ENCODE measurements at regions not wholly inside any gene's neighbourhood (a gene's known extent, or its start where the extent isn't known, plus 50 kb on each side); places are given as distances from the start of the nearest gene placed in this dataset.

GRCh38 chr5:119808024-119808423, 178.7 kb downstream of the FAM170A start:
- DNase-seq (ENCODE audit: extremely low read depth in 1 of 4, low spot score in 3 of 4): no peak
- WGBS (ENCODE audit: insufficient coverage, low coverage, missing lambda C conversion rate): 8% methylated on average over 2 of the region's 2 CpGs
- no peaks in the 10 kb centered on the region for H3K9me1 ChIP-seq (ENCODE audit: control insufficient read depth, insufficient read depth, low read length)
- H3K4me3 ChIP-seq: no peak overlapping the region
- no peak for TF ChIP-seq ZNF592 (IDR thresholded peaks at IDR 0.05)
- no peak for TF ChIP-seq UBTF (IDR thresholded peaks at IDR 0.05; ENCODE audit: borderline replicate concordance in 1 of 2, low read depth in 2 of 2, low read length in 2 of 2)
- TF ChIP-seq ZNF197 (CRISPR knock-in tag; IDR thresholded peaks at IDR 0.05; ENCODE audit: low read depth): no peak
- no peak for TF ChIP-seq IRF2 (CRISPR knock-in tag; IDR thresholded peaks at IDR 0.05)
- no peak for TF ChIP-seq ZC3H11A (IDR thresholded peaks at IDR 0.05; ENCODE audit: low read depth, low read length)
- no peak for TF ChIP-seq MAFG (tag; conservative IDR thresholded peaks at IDR 0.05)
- TF ChIP-seq EZH2 (IDR thresholded peaks at IDR 0.05; ENCODE audit: borderline replicate concordance, low read depth, low read length): no peak
- TF ChIP-seq TAF1 (IDR thresholded peaks at IDR 0.05; ENCODE audit: control insufficient read depth, extremely low read depth, insufficient read depth, low read length, severe bottlenecking): no peak
- no peak for TF ChIP-seq TRIM28 (IDR thresholded peaks at IDR 0.05)
- TF ChIP-seq PTBP1 (IDR thresholded peaks at IDR 0.05; ENCODE audit: low read depth, low read length): no peak
- H2AFZ ChIP-seq (ENCODE audit: low read depth, low read length): no peak overlapping the region
- ChIA-PET POLR2A (no interaction called here), CTCF (ENCODE audit: low intra/inter-chr PET ratio) (no interaction called here)
- H3K9ac ChIP-seq (ENCODE audit: insufficient read depth in 1 of 2, low read depth in 2 of 2, low read length in 2 of 2): no peak overlapping the region
- ATAC-seq: no peak
- no peaks in the 10 kb centered on the region for H4K20me1 ChIP-seq (replicated peaks; ENCODE audit: control insufficient read depth, insufficient read depth, low read length)
- H3K27me3 ChIP-seq (ENCODE audit: control insufficient read depth in 2 of 2, insufficient read depth in 2 of 2, low read length in 2 of 2): no peaks in the 10 kb centered on the region
- intact Hi-C loops (cut with micrococcal nuclease): no loop called here
- no peak for FAIRE-seq
- no peak overlapping the region for H3K4me2 ChIP-seq (ENCODE audit: insufficient read depth, low read length)
- H3K36me3 ChIP-seq (ENCODE audit: control insufficient read depth, insufficient read depth, low read length): no peaks in the 10 kb centered on the region
- no peaks in the 10 kb centered on the region for H3K79me2 ChIP-seq (ENCODE audit: control insufficient read depth, insufficient read depth, low read length)
- in situ Hi-C loops (cut with MboI): no loop called here
- H3K9me3 ChIP-seq (replicated peaks; ENCODE audit: control insufficient read depth, insufficient read depth, low read depth, low read length): no peaks in the 10 kb centered on the region; the same call in 1 of the 2 replicates
- no peak overlapping the region for H3K27ac ChIP-seq (ENCODE audit: extremely low read depth, low read depth, low read length)
- no peaks in the 10 kb centered on the region for H3K4me1 ChIP-seq (replicated peaks in 1 of 2; ENCODE audit: control insufficient read depth in 2 of 2, insufficient read depth in 2 of 2, low read length in 2 of 2)
- no TSS peak for BruUV-seq (replicated peaks)

Data from K562 (cell line).